ENCODE measurements at regions not wholly inside any gene's neighbourhood (a gene's known extent, or its start where the extent isn't known, plus 50 kb on each side); places are given as distances from the start of the nearest gene placed in this dataset.
A peak's percentile ranks its signal among the peaks of the same experiment; 100 is the strongest.

GRCh38 chr9:73981405-73981804, 515.7 kb upstream of the RORB start:
- 80 to 87% (median 83%) methylated on average over 4 of the region's 4 CpGs for whole genome bisulfite sequencing, 3 donors
- H3K9me3 ChIP-seq (ENCODE audit: control insufficient read depth in 2 of 2, insufficient read depth in 1 of 2, low read depth in 1 of 2, low read length in 1 of 2), result no peaks in the 10 kb centered on the region
- H3K4me3 ChIP-seq (ENCODE audit: low read depth in 1 of 3, low read length in 3 of 3), result no peak overlapping the region
- no peaks in the 10 kb centered on the region for H3K27me3 ChIP-seq (ENCODE audit: control insufficient read depth in 3 of 3, insufficient read depth in 3 of 3, low read length in 3 of 3)
- H3K36me3 ChIP-seq (ENCODE audit: control insufficient read depth in 3 of 3, insufficient read depth in 2 of 3, low read depth in 1 of 3, low read length in 3 of 3), result no peaks in the 10 kb centered on the region
- no peak for FAIRE-seq
- H3K27ac ChIP-seq (ENCODE audit: low read depth in 1 of 3, low read length in 2 of 3), result no peak overlapping the region
- DNase-seq, result no peak
- no peaks in the 10 kb centered on the region for H3K4me1 ChIP-seq (ENCODE audit: control insufficient read depth in 3 of 3, insufficient read depth in 2 of 3, low read depth in 1 of 3, low read length in 2 of 3)

- Histone ChIP-seq H3K36me3 (ENCODE audit: control insufficient read depth in 3 of 3, insufficient read depth in 2 of 3, low read depth in 1 of 3, low read length in 3 of 3) (no peaks in the 10 kb centered on the region), H3K27ac (ENCODE audit: low read depth in 1 of 3, low read length in 2 of 3) (no peak overlapping the region), H3K27me3 (ENCODE audit: control insufficient read depth in 3 of 3, insufficient read depth in 3 of 3, low read length in 3 of 3) (no peaks in the 10 kb centered on the region), H3K4me3 (ENCODE audit: low read depth in 1 of 3, low read length in 3 of 3) (no peak overlapping the region), H3K9me3 (ENCODE audit: control insufficient read depth in 2 of 2, insufficient read depth in 1 of 2, low read depth in 1 of 2, low read length in 1 of 2) (no peaks in the 10 kb centered on the region), H3K4me1 (ENCODE audit: control insufficient read depth in 3 of 3, insufficient read depth in 2 of 3, low read depth in 1 of 3, low read length in 2 of 3) (no peaks in the 10 kb centered on the region)
- DNase-seq (no peak), FAIRE-seq (no peak)
- WGBS, 3 donors, result 77 to 88% (median 84%) methylated on average over 2 of the region's 2 CpGs
These were observed 501.3 kb upstream of the RORB start for GRCh38 chr9:73995836-73996235.

GRCh38 chr9:73996844-73997243, 500.3 kb upstream of the RORB start:
- FAIRE-seq (no peak), DNase-seq (no peak)
- 42 to 65% (median 56%) methylated on average over 1 of the region's 1 CpG for WGBS, 3 donors
- no peak overlapping the region for H3K4me3 ChIP-seq (ENCODE audit: low read depth in 1 of 3, low read length in 3 of 3)
- H3K9me3 ChIP-seq (ENCODE audit: control insufficient read depth in 2 of 2, insufficient read depth in 1 of 2, low read depth in 1 of 2, low read length in 1 of 2), result no peaks in the 10 kb centered on the region
- no peaks in the 10 kb centered on the region for H3K36me3 ChIP-seq (ENCODE audit: control insufficient read depth in 3 of 3, insufficient read depth in 2 of 3, low read depth in 1 of 3, low read length in 3 of 3)
- H3K27me3 ChIP-seq (ENCODE audit: control insufficient read depth in 3 of 3, insufficient read depth in 3 of 3, low read length in 3 of 3), result no peaks in the 10 kb centered on the region
- no peak overlapping the region for H3K27ac ChIP-seq (ENCODE audit: low read depth in 1 of 3, low read length in 2 of 3)
- H3K4me1 ChIP-seq (ENCODE audit: control insufficient read depth in 3 of 3, insufficient read depth in 2 of 3, low read depth in 1 of 3, low read length in 2 of 3), result no peaks in the 10 kb centered on the region

GRCh38 chr9:74001382-74001781, 495.8 kb upstream of the RORB start:
- H3K4me1 ChIP-seq (ENCODE audit: control insufficient read depth in 3 of 3, insufficient read depth in 2 of 3, low read depth in 1 of 3, low read length in 2 of 3), result no peaks in the 10 kb centered on the region
- H3K9me3 ChIP-seq (ENCODE audit: control insufficient read depth in 2 of 2, insufficient read depth in 1 of 2, low read depth in 1 of 2, low read length in 1 of 2), result no peaks in the 10 kb centered on the region
- FAIRE-seq (no peak), DNase-seq (no peak)
- no peak overlapping the region for H3K4me3 ChIP-seq (ENCODE audit: low read depth in 1 of 3, low read length in 3 of 3)
- 33 to 38% (median 36%) methylated on average over 2 of the region's 2 CpGs for WGBS, 3 donors
- H3K27me3 ChIP-seq (ENCODE audit: control insufficient read depth in 3 of 3, insufficient read depth in 3 of 3, low read length in 3 of 3), result no peaks in the 10 kb centered on the region
- no peaks in the 10 kb centered on the region for H3K36me3 ChIP-seq (ENCODE audit: control insufficient read depth in 3 of 3, insufficient read depth in 2 of 3, low read depth in 1 of 3, low read length in 3 of 3)
- no peak overlapping the region for H3K27ac ChIP-seq (ENCODE audit: low read depth in 1 of 3, low read length in 2 of 3)

GRCh38 chr9:74006935-74007334, 490.2 kb upstream of the RORB start:
- no peaks in the 10 kb centered on the region for H3K9me3 ChIP-seq (ENCODE audit: control insufficient read depth in 2 of 2, insufficient read depth in 1 of 2, low read depth in 1 of 2, low read length in 1 of 2)
- no peak for DNase-seq
- no peak for FAIRE-seq
- 68 to 79% (median 68%) methylated on average over 2 of the region's 2 CpGs for WGBS, 3 donors
- no peaks in the 10 kb centered on the region for H3K4me1 ChIP-seq (ENCODE audit: control insufficient read depth in 3 of 3, insufficient read depth in 2 of 3, low read depth in 1 of 3, low read length in 2 of 3)
- H3K4me3 ChIP-seq (ENCODE audit: low read depth in 1 of 3, low read length in 3 of 3), result no peak overlapping the region
- H3K36me3 ChIP-seq (ENCODE audit: control insufficient read depth in 3 of 3, insufficient read depth in 2 of 3, low read depth in 1 of 3, low read length in 3 of 3), result no peaks in the 10 kb centered on the region
- H3K27me3 ChIP-seq (ENCODE audit: control insufficient read depth in 3 of 3, insufficient read depth in 3 of 3, low read length in 3 of 3), result no peaks in the 10 kb centered on the region
- no peak overlapping the region for H3K27ac ChIP-seq (ENCODE audit: low read depth in 1 of 3, low read length in 2 of 3)

GRCh38 chr9:74007833-74008232, 489.3 kb upstream of the RORB start:
- no peaks in the 10 kb centered on the region for H3K4me1 ChIP-seq (ENCODE audit: control insufficient read depth in 3 of 3, insufficient read depth in 2 of 3, low read depth in 1 of 3, low read length in 2 of 3)
- 70 to 83% (median 76%) methylated on average over 3 of the region's 3 CpGs for WGBS, 3 donors
- DNase-seq, result no peak
- H3K4me3 ChIP-seq (ENCODE audit: low read depth in 1 of 3, low read length in 3 of 3), result no peak overlapping the region
- no peak for FAIRE-seq
- no peaks in the 10 kb centered on the region for H3K27me3 ChIP-seq (ENCODE audit: control insufficient read depth in 3 of 3, insufficient read depth in 3 of 3, low read length in 3 of 3)
- no peak overlapping the region for H3K27ac ChIP-seq (ENCODE audit: low read depth in 1 of 3, low read length in 2 of 3)
- no peaks in the 10 kb centered on the region for H3K9me3 ChIP-seq (ENCODE audit: control insufficient read depth in 2 of 2, insufficient read depth in 1 of 2, low read depth in 1 of 2, low read length in 1 of 2)
- no peaks in the 10 kb centered on the region for H3K36me3 ChIP-seq (ENCODE audit: control insufficient read depth in 3 of 3, insufficient read depth in 2 of 3, low read depth in 1 of 3, low read length in 3 of 3)

- H3K9me3 ChIP-seq (ENCODE audit: control insufficient read depth in 2 of 2, insufficient read depth in 1 of 2, low read depth in 1 of 2, low read length in 1 of 2), result no peaks in the 10 kb centered on the region
- FAIRE-seq (no peak), DNase-seq (no peak)
- no peaks in the 10 kb centered on the region for H3K27me3 ChIP-seq (ENCODE audit: control insufficient read depth in 3 of 3, insufficient read depth in 3 of 3, low read length in 3 of 3)
- H3K36me3 ChIP-seq (ENCODE audit: control insufficient read depth in 3 of 3, insufficient read depth in 2 of 3, low read depth in 1 of 3, low read length in 3 of 3), result no peaks in the 10 kb centered on the region
- no peak overlapping the region for H3K27ac ChIP-seq (ENCODE audit: low read depth in 1 of 3, low read length in 2 of 3)
- H3K4me3 ChIP-seq (ENCODE audit: low read depth in 1 of 3, low read length in 3 of 3), result no peak overlapping the region
- H3K4me1 ChIP-seq (ENCODE audit: control insufficient read depth in 3 of 3, insufficient read depth in 2 of 3, low read depth in 1 of 3, low read length in 2 of 3), result no peaks in the 10 kb centered on the region
These were observed 481.1 kb upstream of the RORB start for GRCh38 chr9:74016004-74016403.

- H3K4me3 ChIP-seq (ENCODE audit: low read depth in 1 of 3, low read length in 3 of 3), result no peak overlapping the region
- no peaks in the 10 kb centered on the region for H3K36me3 ChIP-seq (ENCODE audit: control insufficient read depth in 3 of 3, insufficient read depth in 2 of 3, low read depth in 1 of 3, low read length in 3 of 3)
- H3K27me3 ChIP-seq (ENCODE audit: control insufficient read depth in 3 of 3, insufficient read depth in 3 of 3, low read length in 3 of 3), result no peaks in the 10 kb centered on the region
- no peak for FAIRE-seq
- WGBS, 3 donors, result 17 to 49% (median 35%) methylated on average over 4 of the region's 4 CpGs
- peak in 1 of 2 donors; percentile 62 for DNase-seq
- H3K27ac ChIP-seq (ENCODE audit: low read depth in 1 of 3, low read length in 2 of 3), result peak overlapping the region in 1 of 3 donors; percentile 27
- H3K9me3 ChIP-seq (ENCODE audit: control insufficient read depth in 2 of 2, insufficient read depth in 1 of 2, low read depth in 1 of 2, low read length in 1 of 2), result no peaks in the 10 kb centered on the region
- H3K4me1 ChIP-seq (ENCODE audit: control insufficient read depth in 3 of 3, insufficient read depth in 2 of 3, low read depth in 1 of 3, low read length in 2 of 3), result no peaks in the 10 kb centered on the region
These were observed 471.7 kb upstream of the RORB start for GRCh38 chr9:74025402-74025925.

- Histone ChIP-seq H3K36me3 (ENCODE audit: control insufficient read depth in 3 of 3, insufficient read depth in 2 of 3, low read depth in 1 of 3, low read length in 3 of 3) (no peaks in the 10 kb centered on the region), H3K27me3 (ENCODE audit: control insufficient read depth in 3 of 3, insufficient read depth in 3 of 3, low read length in 3 of 3) (no peaks in the 10 kb centered on the region), H3K9me3 (ENCODE audit: control insufficient read depth in 2 of 2, insufficient read depth in 1 of 2, low read depth in 1 of 2, low read length in 1 of 2) (no peaks in the 10 kb centered on the region), H3K27ac (ENCODE audit: low read depth in 1 of 3, low read length in 2 of 3) (no peak overlapping the region), H3K4me1 (ENCODE audit: control insufficient read depth in 3 of 3, insufficient read depth in 2 of 3, low read depth in 1 of 3, low read length in 2 of 3) (no peaks in the 10 kb centered on the region), H3K4me3 (ENCODE audit: low read depth in 1 of 3, low read length in 3 of 3) (no peak overlapping the region)
- WGBS, 3 donors, result 42 to 59% (median 54%) methylated on average over 2 of the region's 2 CpGs
- FAIRE-seq (no peak), DNase-seq (no peak)
These were observed 464.7 kb upstream of the RORB start for GRCh38 chr9:74032421-74032820.
